HG03039 (cell line): ENCODE measurements at regions not wholly inside any gene's neighbourhood (a gene's known extent, or its start where the extent isn't known, plus 50 kb on each side); places are given as distances from the start of the nearest gene placed in this dataset.

Experiments
- ATAC-seq: cut with Tn5 transposase; IDR thresholded peaks from one replicate; pipeline ENCODE4 v1.9.1; 2021; ENCODE audit warnings: mild to moderate bottlenecking, moderate library complexity; ENCODE audit not compliant: unreplicated experiment

- ATAC-seq: no peak
Observed at GRCh38 chr4:96652158-96652557, 812.3 kb downstream of the PDHA2 start.

- ATAC-seq: no peak
Observed at GRCh38 chr4:96652821-96653220, 812.9 kb downstream of the PDHA2 start.

- ATAC-seq: no peak
Observed at GRCh38 chr4:96654045-96654444, 814.2 kb downstream of the PDHA2 start.

GRCh38 chr4:96670381-96670780 lies 830.5 kb downstream of the PDHA2 start:
- no peak for ATAC-seq

- no peak for ATAC-seq
Observed at GRCh38 chr4:96675416-96675815, 835.5 kb downstream of the PDHA2 start.

- no peak for ATAC-seq
Observed at GRCh38 chr4:96675896-96676295, 836.0 kb downstream of the PDHA2 start.

GRCh38 chr4:96676754-96677435 lies 837.0 kb downstream of the PDHA2 start:
- ATAC-seq: no peak

- no peak for ATAC-seq
Observed at GRCh38 chr4:96677499-96677898, 837.6 kb downstream of the PDHA2 start.

- ATAC-seq: no peak
Observed at GRCh38 chr4:96681218-96681617, 841.3 kb downstream of the PDHA2 start.

GRCh38 chr4:96685691-96686090 lies 845.8 kb downstream of the PDHA2 start:
- no peak for ATAC-seq

- ATAC-seq: no peak
Observed at GRCh38 chr4:96691521-96691920, 851.6 kb downstream of the PDHA2 start.

- ATAC-seq: no peak
Observed at GRCh38 chr4:96698831-96699230, 858.9 kb downstream of the PDHA2 start.

GRCh38 chr4:96703265-96703664 lies 863.4 kb downstream of the PDHA2 start:
- no peak for ATAC-seq

GRCh38 chr4:96708766-96709165 lies 868.9 kb downstream of the PDHA2 start:
- no peak for ATAC-seq

GRCh38 chr4:96713271-96713850 lies 873.5 kb downstream of the PDHA2 start:
- ATAC-seq: no peak

GRCh38 chr4:96729641-96730040 lies 889.7 kb downstream of the PDHA2 start:
- no peak for ATAC-seq

GRCh38 chr4:96730432-96730831 lies 890.5 kb downstream of the PDHA2 start:
- no peak for ATAC-seq

- no peak for ATAC-seq
Observed at GRCh38 chr4:96736352-96736889, 896.5 kb downstream of the PDHA2 start.

- ATAC-seq: no peak
Observed at GRCh38 chr4:96739101-96739500, 899.2 kb downstream of the PDHA2 start.

GRCh38 chr4:96742332-96743014 lies 902.6 kb downstream of the PDHA2 start:
- ATAC-seq: no peak

GRCh38 chr4:96744676-96745075 lies 904.8 kb downstream of the PDHA2 start:
- no peak for ATAC-seq

- no peak for ATAC-seq
Observed at GRCh38 chr4:96753216-96753615, 913.3 kb downstream of the PDHA2 start.
